ENCODE measurements at regions not wholly inside any gene's neighbourhood (a gene's known extent, or its start where the extent isn't known, plus 50 kb on each side); places are given as distances from the start of the nearest gene placed in this dataset.

DNA sequence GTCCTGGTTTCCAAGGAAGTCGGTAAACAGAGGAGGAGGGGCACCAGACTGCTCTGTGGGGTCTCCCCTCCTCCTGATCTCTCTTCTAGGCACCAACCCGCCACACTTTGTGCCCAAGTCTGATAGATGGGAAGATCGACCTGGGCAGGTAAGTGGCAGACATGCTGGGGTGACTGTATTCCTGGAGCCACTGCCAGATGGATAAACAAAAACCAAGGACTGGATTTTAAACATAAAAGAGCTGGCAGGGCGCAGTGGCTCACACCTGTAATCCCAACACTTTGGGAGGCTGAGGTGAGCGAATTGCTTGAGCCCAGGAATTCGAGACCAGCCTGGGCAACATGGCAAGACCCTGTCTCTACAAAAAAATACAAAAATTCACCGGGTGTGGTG is 181.2 kb downstream of the ANAPC1 start:
- TF ChIP-seq POLR2A (IDR thresholded peaks at IDR 0.05; ENCODE audit: control extremely low read depth in 1 of 2, low read depth in 2 of 2, low read length in 2 of 2) (no peak), NANOG (IDR thresholded peaks at IDR 0.05; ENCODE audit: insufficient read depth, low read depth, low read length, poor library complexity, severe bottlenecking) (no peak), GTF2F1 (IDR thresholded peaks at IDR 0.05; ENCODE audit: borderline replicate concordance, low read depth, low read length) (no peak), SP2 (IDR thresholded peaks at IDR 0.05; ENCODE audit: low read length) (no peak), MAFK (IDR thresholded peaks at IDR 0.05; ENCODE audit: low read depth, low read length) (no peak), YY1 (IDR thresholded peaks at IDR 0.05; ENCODE audit: low read depth, low read length) (no peak), EP300 (IDR thresholded peaks at IDR 0.05; ENCODE audit: borderline replicate concordance in 1 of 2, low read depth in 2 of 2, low read length in 2 of 2) (no peak), SIX5 (IDR thresholded peaks at IDR 0.05; ENCODE audit: low read depth, low read length) (no peak)
- TF ChIP-seq, protein P1, sequence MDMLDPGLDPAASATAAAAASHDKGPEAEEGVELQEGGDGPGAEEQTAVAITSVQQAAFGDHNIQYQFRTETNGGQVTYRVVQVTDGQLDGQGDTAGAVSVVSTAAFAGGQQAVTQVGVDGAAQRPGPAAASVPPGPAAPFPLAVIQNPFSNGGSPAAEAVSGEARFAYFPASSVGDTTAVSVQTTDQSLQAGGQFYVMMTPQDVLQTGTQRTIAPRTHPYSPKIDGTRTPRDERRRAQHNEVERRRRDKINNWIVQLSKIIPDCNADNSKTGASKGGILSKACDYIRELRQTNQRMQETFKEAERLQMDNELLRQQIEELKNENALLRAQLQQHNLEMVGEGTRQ (IDR thresholded peaks at IDR 0.05; ENCODE audit: low read length), result no peak
- TF ChIP-seq, protein P2, sequence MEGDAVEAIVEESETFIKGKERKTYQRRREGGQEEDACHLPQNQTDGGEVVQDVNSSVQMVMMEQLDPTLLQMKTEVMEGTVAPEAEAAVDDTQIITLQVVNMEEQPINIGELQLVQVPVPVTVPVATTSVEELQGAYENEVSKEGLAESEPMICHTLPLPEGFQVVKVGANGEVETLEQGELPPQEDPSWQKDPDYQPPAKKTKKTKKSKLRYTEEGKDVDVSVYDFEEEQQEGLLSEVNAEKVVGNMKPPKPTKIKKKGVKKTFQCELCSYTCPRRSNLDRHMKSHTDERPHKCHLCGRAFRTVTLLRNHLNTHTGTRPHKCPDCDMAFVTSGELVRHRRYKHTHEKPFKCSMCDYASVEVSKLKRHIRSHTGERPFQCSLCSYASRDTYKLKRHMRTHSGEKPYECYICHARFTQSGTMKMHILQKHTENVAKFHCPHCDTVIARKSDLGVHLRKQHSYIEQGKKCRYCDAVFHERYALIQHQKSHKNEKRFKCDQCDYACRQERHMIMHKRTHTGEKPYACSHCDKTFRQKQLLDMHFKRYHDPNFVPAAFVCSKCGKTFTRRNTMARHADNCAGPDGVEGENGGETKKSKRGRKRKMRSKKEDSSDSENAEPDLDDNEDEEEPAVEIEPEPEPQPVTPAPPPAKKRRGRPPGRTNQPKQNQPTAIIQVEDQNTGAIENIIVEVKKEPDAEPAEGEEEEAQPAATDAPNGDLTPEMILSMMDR (IDR thresholded peaks at IDR 0.05; ENCODE audit: control extremely low read depth in 1 of 3, insufficient read depth in 1 of 3, low read depth in 1 of 3, low read length in 3 of 3), result no peak

Measured in H1 (cell line).